ENCODE measurements at regions not wholly inside any gene's neighbourhood (a gene's known extent, or its start where the extent isn't known, plus 50 kb on each side); places are given as distances from the start of the nearest gene placed in this dataset.

DNA sequence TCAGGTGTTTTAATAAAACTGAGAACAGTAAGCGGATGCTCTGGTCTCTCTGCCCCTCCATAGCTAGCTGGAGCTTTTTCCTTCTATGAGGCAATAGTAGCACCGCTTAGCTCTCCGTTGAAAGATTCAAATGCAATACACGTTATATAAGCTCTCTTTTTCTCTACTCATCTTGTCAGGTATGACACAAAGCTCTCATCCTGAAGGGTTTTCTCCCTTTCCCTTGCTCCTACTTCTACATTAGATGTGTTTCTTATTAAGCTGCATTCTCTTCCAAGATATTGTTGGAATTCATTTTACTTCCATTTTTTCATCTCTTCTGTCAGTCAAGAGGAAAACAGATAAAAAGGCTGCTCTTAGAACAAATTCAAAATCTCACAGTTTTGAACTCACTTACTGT lies 434.6 kb upstream of the DDX18 start:
- Mint-ChIP-seq H3K36me3 (ENCODE audit: low read depth) (no peaks in the 10 kb centered on the region), H3K4me1 (peaks cover 4% of the 10 kb centered on the region), H3K27ac (no peak overlapping the region), H3K4me3 (no peak overlapping the region), H3K27me3 (ENCODE audit: insufficient read depth, low read depth, poor library complexity) (peaks cover 1% of the 10 kb centered on the region), H3K9me3 (no peaks in the 10 kb centered on the region)
- Histone ChIP-seq H3F3A (replicated peaks; ENCODE audit: low read depth) (no peaks in the 10 kb centered on the region), H3K4me2 (no peak overlapping the region), H3K36me3 (ENCODE audit: insufficient read depth) (no peaks in the 10 kb centered on the region), H3K79me2 (replicated peaks; ENCODE audit: insufficient read depth) (no peaks in the 10 kb centered on the region), H3K4me3 (no peak overlapping the region), H3K27ac (ENCODE audit: low read depth) (no peak overlapping the region), H3K9me2 (ENCODE audit: insufficient read depth) (no peaks in the 10 kb centered on the region), H4K20me1 (replicated peaks; ENCODE audit: insufficient read depth) (no peaks in the 10 kb centered on the region), H2AFZ (no peak overlapping the region), H3K27me3 (ENCODE audit: insufficient read depth) (no peaks in the 10 kb centered on the region), H3K4me1 (ENCODE audit: insufficient read depth) (no peaks in the 10 kb centered on the region; the same call in 1 of the 2 replicates)
- ATAC-seq: no peak
- DNase-seq (ENCODE audit: low spot score): peak; percentile 4
- TF ChIP-seq, protein P1, sequence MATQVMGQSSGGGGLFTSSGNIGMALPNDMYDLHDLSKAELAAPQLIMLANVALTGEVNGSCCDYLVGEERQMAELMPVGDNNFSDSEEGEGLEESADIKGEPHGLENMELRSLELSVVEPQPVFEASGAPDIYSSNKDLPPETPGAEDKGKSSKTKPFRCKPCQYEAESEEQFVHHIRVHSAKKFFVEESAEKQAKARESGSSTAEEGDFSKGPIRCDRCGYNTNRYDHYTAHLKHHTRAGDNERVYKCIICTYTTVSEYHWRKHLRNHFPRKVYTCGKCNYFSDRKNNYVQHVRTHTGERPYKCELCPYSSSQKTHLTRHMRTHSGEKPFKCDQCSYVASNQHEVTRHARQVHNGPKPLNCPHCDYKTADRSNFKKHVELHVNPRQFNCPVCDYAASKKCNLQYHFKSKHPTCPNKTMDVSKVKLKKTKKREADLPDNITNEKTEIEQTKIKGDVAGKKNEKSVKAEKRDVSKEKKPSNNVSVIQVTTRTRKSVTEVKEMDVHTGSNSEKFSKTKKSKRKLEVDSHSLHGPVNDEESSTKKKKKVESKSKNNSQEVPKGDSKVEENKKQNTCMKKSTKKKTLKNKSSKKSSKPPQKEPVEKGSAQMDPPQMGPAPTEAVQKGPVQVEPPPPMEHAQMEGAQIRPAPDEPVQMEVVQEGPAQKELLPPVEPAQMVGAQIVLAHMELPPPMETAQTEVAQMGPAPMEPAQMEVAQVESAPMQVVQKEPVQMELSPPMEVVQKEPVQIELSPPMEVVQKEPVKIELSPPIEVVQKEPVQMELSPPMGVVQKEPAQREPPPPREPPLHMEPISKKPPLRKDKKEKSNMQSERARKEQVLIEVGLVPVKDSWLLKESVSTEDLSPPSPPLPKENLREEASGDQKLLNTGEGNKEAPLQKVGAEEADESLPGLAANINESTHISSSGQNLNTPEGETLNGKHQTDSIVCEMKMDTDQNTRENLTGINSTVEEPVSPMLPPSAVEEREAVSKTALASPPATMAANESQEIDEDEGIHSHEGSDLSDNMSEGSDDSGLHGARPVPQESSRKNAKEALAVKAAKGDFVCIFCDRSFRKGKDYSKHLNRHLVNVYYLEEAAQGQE (IDR thresholded peaks at IDR 0.05; ENCODE audit: unreplicated experiment): no peak
- TF ChIP-seq, protein P2, sequence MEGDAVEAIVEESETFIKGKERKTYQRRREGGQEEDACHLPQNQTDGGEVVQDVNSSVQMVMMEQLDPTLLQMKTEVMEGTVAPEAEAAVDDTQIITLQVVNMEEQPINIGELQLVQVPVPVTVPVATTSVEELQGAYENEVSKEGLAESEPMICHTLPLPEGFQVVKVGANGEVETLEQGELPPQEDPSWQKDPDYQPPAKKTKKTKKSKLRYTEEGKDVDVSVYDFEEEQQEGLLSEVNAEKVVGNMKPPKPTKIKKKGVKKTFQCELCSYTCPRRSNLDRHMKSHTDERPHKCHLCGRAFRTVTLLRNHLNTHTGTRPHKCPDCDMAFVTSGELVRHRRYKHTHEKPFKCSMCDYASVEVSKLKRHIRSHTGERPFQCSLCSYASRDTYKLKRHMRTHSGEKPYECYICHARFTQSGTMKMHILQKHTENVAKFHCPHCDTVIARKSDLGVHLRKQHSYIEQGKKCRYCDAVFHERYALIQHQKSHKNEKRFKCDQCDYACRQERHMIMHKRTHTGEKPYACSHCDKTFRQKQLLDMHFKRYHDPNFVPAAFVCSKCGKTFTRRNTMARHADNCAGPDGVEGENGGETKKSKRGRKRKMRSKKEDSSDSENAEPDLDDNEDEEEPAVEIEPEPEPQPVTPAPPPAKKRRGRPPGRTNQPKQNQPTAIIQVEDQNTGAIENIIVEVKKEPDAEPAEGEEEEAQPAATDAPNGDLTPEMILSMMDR (conservative IDR thresholded peaks at IDR 0.05; ENCODE audit: low read depth in 2 of 2): no peak
- no peak for TF ChIP-seq CREB1 (CRISPR knock-in tag; IDR thresholded peaks at IDR 0.05; ENCODE audit: low read depth)
- TF ChIP-seq, protein P3, sequence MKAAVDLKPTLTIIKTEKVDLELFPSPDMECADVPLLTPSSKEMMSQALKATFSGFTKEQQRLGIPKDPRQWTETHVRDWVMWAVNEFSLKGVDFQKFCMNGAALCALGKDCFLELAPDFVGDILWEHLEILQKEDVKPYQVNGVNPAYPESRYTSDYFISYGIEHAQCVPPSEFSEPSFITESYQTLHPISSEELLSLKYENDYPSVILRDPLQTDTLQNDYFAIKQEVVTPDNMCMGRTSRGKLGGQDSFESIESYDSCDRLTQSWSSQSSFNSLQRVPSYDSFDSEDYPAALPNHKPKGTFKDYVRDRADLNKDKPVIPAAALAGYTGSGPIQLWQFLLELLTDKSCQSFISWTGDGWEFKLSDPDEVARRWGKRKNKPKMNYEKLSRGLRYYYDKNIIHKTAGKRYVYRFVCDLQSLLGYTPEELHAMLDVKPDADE (IDR thresholded peaks at IDR 0.05): no peak
- TF ChIP-seq JUNB (IDR thresholded peaks at IDR 0.05; ENCODE audit: unreplicated experiment): no peak
- TF ChIP-seq, protein P4, sequence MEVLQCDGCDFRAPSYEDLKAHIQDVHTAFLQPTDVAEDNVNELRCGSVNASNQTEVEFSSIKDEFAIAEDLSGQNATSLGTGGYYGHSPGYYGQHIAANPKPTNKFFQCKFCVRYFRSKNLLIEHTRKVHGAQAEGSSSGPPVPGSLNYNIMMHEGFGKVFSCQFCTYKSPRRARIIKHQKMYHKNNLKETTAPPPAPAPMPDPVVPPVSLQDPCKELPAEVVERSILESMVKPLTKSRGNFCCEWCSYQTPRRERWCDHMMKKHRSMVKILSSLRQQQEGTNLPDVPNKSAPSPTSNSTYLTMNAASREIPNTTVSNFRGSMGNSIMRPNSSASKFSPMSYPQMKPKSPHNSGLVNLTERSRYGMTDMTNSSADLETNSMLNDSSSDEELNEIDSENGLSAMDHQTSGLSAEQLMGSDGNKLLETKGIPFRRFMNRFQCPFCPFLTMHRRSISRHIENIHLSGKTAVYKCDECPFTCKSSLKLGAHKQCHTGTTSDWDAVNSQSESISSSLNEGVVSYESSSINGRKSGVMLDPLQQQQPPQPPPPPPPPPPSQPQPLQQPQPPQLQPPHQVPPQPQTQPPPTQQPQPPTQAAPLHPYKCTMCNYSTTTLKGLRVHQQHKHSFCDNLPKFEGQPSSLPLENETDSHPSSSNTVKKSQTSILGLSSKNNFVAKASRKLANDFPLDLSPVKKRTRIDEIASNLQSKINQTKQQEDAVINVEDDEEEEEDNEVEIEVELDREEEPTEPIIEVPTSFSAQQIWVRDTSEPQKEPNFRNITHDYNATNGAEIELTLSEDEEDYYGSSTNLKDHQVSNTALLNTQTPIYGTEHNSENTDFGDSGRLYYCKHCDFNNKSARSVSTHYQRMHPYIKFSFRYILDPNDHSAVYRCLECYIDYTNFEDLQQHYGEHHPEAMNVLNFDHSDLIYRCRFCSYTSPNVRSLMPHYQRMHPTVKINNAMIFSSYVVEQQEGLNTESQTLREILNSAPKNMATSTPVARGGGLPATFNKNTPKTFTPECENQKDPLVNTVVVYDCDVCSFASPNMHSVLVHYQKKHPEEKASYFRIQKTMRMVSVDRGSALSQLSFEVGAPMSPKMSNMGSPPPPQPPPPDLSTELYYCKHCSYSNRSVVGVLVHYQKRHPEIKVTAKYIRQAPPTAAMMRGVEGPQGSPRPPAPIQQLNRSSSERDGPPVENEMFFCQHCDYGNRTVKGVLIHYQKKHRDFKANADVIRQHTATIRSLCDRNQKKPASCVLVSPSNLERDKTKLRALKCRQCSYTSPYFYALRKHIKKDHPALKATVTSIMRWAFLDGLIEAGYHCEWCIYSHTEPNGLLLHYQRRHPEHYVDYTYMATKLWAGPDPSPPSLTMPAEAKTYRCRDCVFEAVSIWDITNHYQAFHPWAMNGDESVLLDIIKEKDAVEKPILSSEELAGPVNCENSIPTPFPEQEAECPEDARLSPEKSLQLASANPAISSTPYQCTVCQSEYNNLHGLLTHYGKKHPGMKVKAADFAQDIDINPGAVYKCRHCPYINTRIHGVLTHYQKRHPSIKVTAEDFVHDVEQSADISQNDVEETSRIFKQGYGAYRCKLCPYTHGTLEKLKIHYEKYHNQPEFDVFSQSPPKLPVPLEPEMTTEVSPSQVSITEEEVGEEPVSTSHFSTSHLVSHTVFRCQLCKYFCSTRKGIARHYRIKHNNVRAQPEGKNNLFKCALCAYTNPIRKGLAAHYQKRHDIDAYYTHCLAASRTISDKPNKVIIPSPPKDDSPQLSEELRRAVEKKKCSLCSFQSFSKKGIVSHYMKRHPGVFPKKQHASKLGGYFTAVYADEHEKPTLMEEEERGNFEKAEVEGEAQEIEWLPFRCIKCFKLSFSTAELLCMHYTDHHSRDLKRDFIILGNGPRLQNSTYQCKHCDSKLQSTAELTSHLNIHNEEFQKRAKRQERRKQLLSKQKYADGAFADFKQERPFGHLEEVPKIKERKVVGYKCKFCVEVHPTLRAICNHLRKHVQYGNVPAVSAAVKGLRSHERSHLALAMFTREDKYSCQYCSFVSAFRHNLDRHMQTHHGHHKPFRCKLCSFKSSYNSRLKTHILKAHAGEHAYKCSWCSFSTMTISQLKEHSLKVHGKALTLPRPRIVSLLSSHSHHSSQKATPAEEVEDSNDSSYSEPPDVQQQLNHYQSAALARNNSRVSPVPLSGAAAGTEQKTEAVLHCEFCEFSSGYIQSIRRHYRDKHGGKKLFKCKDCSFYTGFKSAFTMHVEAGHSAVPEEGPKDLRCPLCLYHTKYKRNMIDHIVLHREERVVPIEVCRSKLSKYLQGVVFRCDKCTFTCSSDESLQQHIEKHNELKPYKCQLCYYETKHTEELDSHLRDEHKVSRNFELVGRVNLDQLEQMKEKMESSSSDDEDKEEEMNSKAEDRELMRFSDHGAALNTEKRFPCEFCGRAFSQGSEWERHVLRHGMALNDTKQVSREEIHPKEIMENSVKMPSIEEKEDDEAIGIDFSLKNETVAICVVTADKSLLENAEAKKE (CRISPR knock-in tag; IDR thresholded peaks at IDR 0.05): no peak
- TF ChIP-seq STAT1 (IDR thresholded peaks at IDR 0.05; ENCODE audit: unreplicated experiment): no peak
- TF ChIP-seq ZNF114 (CRISPR knock-in tag; IDR thresholded peaks at IDR 0.05): no peak
- no peak for TF ChIP-seq ZNF331 (CRISPR knock-in tag; IDR thresholded peaks at IDR 0.05; ENCODE audit: low read depth)
- TF ChIP-seq EZH2 (IDR thresholded peaks at IDR 0.05; ENCODE audit: low read depth, unreplicated experiment): no peak
- TF ChIP-seq EZH2phosphoT487 (IDR thresholded peaks at IDR 0.05; ENCODE audit: unreplicated experiment): no peak
- TF ChIP-seq POLR2AphosphoS5 (IDR thresholded peaks at IDR 0.05; ENCODE audit: low read depth): no peak
- TF ChIP-seq NANOG (IDR thresholded peaks at IDR 0.05; ENCODE audit: borderline replicate concordance): no peak
